Suprapubic skin (tissue), 4 donors: ENCODE measurements at regions not wholly inside any gene's neighbourhood (a gene's known extent, or its start where the extent isn't known, plus 50 kb on each side); places are given as distances from the start of the nearest gene placed in this dataset.
A peak's percentile ranks its signal among the peaks of the same experiment; 100 is the strongest.

ENCODE experiments used
- DNase-seq, 2 donors: peaks; one replicate each; pipeline ENCODE4 v3.0.0-alpha.2; 2019; ENCODE audit warnings: low spot score in 2 of 2
- H3K27ac ChIP-seq: fragments of 200-600 bp; sonication (generic); one replicate; pipeline ENCODE4 v1.5.1; 2019
- H3K27me3 ChIP-seq: fragments of 200-600 bp; sonication (generic); one replicate; pipeline ENCODE4 v1.5.1; 2019
- H3K36me3 ChIP-seq: fragments of 200-600 bp; sonication (generic); one replicate; pipeline ENCODE4 v1.5.1; 2019
- H3K4me1 ChIP-seq: fragments of 200-600 bp; sonication (generic); one replicate; pipeline ENCODE4 v1.5.1; 2019
- H3K4me3 ChIP-seq: fragments of 200-600 bp; sonication (generic); one replicate; pipeline ENCODE4 v1.5.1; 2019; ENCODE audit warnings: mild to moderate bottlenecking
- H3K9me3 ChIP-seq: fragments of 200-600 bp; sonication (generic); one replicate; pipeline ENCODE4 v1.5.1; 2019
- EP300 ChIP-seq: sonication (generic); formaldehyde crosslinking; IDR thresholded peaks from one replicate; pipeline ENCODE4 v1.6.1; 2017; ENCODE audit warnings: antibody characterized with exemption
- POLR2A ChIP-seq, 2 donors: fragments of 450-650 bp; IDR thresholded peaks; one replicate each; pipeline ENCODE4 v1.6.1; 2017; ENCODE audit warnings: antibody characterized with exemption in 2 of 2, mild to moderate bottlenecking in 2 of 2, moderate library complexity in 2 of 2
- POLR2AphosphoS5 ChIP-seq, 3 donors: sonication (generic); formaldehyde crosslinking; IDR thresholded peaks; one replicate each; pipeline ENCODE4 v1.6.1; 2017; ENCODE audit warnings: antibody characterized with exemption in 3 of 3
- WGBS: methylation state at CpG from one replicate; pipeline ENCODE4 v1.1.5; 2018; 5-methylcytosine and 5-hydroxymethylcytosine counted together
- TF ChIP-seq, protein P1 (sequence below), 2 donors: fragments of 200-600 bp in 1 of 2; fragments of 450-650 bp in 1 of 2; sonication (generic) in 1 of 2; IDR thresholded peaks; one replicate each; pipeline ENCODE4 v1.5.1; 2016 to 2019; ENCODE audit warnings: antibody characterized with exemption in 2 of 2, mild to moderate bottlenecking in 1 of 2, moderate library complexity in 1 of 2

- peaks cover 20% of the 10 kb centered on the region for H3K4me1 ChIP-seq
- H3K36me3 ChIP-seq: no peaks in the 10 kb centered on the region
- no peak for DNase-seq
- 30% methylated on average over 2 of the region's 2 CpGs for WGBS
- H3K27me3 ChIP-seq: no peaks in the 10 kb centered on the region
- TF ChIP-seq POLR2A (IDR thresholded peaks at IDR 0.05) (no peak), EP300 (no peak), POLR2AphosphoS5 (IDR thresholded peaks at IDR 0.05) (no peak)
- TF ChIP-seq, protein P1, sequence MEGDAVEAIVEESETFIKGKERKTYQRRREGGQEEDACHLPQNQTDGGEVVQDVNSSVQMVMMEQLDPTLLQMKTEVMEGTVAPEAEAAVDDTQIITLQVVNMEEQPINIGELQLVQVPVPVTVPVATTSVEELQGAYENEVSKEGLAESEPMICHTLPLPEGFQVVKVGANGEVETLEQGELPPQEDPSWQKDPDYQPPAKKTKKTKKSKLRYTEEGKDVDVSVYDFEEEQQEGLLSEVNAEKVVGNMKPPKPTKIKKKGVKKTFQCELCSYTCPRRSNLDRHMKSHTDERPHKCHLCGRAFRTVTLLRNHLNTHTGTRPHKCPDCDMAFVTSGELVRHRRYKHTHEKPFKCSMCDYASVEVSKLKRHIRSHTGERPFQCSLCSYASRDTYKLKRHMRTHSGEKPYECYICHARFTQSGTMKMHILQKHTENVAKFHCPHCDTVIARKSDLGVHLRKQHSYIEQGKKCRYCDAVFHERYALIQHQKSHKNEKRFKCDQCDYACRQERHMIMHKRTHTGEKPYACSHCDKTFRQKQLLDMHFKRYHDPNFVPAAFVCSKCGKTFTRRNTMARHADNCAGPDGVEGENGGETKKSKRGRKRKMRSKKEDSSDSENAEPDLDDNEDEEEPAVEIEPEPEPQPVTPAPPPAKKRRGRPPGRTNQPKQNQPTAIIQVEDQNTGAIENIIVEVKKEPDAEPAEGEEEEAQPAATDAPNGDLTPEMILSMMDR (IDR thresholded peaks at IDR 0.05): no peak
- no peaks in the 10 kb centered on the region for H3K9me3 ChIP-seq
- no peak overlapping the region for H3K4me3 ChIP-seq
- H3K27ac ChIP-seq: no peak overlapping the region
Observed at GRCh38 chr4:123259676-123260646, 136.6 kb upstream of the SPRY1 start.

DNA sequence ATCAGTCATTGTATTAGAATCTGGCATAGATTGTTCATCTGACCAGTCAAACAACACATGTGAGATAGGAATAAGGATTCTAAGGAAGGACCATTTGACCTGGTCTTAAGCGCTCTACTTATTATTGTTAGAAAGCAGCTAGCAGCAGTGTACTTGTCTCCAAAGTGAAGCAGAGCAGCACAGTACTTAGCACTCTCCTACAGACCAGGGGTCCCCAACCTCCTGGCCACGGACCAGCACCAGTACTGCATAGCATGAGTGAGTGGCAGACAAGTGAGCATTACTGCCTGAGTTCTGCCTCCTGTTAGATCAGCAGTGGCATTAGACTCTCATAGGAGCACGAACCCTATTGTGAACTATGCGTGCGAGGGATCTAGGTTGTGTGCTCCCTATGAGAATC, 135.9 kb upstream of the SPRY1 start:
- no peak for DNase-seq
- Histone ChIP-seq H3K4me1 (peaks cover 26% of the 10 kb centered on the region), H3K9me3 (no peaks in the 10 kb centered on the region), H3K36me3 (no peaks in the 10 kb centered on the region), H3K4me3 (no peak overlapping the region), H3K27me3 (no peaks in the 10 kb centered on the region), H3K27ac (no peak overlapping the region)
- WGBS: 89% methylated on average over 5 of the region's 5 CpGs
- TF ChIP-seq, protein P1 (IDR thresholded peaks at IDR 0.05): no peak
- TF ChIP-seq POLR2AphosphoS5 (IDR thresholded peaks at IDR 0.05): no peak
- TF ChIP-seq POLR2A (IDR thresholded peaks at IDR 0.05): no peak
- TF ChIP-seq EP300: no peak

DNA sequence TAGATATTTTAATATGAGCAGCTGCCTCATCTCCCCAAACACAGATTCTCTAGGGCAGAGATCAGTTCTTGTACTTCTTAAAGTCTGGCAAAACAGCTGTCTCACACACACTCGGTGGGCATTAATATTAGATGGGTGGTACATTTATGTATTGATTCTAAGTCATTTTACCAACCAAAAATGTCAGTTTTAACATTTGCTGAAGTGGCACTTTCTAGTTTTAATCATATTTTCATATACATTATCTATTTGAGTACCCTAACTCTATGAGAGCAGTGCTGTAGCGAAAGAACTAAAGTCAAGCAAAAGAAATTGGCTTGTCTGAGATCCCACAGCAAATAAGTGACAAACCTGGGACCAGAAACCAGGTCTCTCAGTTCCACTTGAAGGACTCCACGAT, 134.5 kb upstream of the SPRY1 start:
- no peak for TF ChIP-seq POLR2AphosphoS5 (IDR thresholded peaks at IDR 0.05)
- no peak for TF ChIP-seq EP300
- no peak for TF ChIP-seq POLR2A (IDR thresholded peaks at IDR 0.05)
- TF ChIP-seq, protein P1 (IDR thresholded peaks at IDR 0.05): no peak
- H3K27ac ChIP-seq: no peak overlapping the region
- no peak for DNase-seq
- H3K36me3 ChIP-seq: no peaks in the 10 kb centered on the region
- no peaks in the 10 kb centered on the region for H3K9me3 ChIP-seq
- H3K27me3 ChIP-seq: no peaks in the 10 kb centered on the region
- 92% methylated on average over 3 of the region's 3 CpGs for WGBS
- H3K4me1 ChIP-seq: peaks cover 32% of the 10 kb centered on the region
- H3K4me3 ChIP-seq: no peak overlapping the region

DNA sequence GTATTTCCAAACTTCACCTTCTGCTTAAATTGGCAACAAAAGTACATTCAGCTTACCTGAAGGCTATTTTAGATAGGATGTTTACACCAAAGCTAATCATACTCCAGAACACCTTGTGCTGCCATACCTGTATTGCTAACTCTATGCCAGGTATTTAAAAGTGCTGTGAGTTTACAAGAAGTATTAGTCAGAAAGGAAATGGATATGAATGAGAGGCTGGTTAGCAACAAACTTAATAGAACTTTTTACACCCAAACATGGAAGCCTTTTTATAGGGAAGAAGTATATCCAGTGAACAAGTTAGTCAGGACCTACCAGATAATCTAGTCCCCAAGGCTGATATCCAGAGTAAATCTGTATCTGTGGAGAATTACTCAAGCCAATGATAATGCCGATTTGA, 131.2 kb upstream of the SPRY1 start:
- TF ChIP-seq, protein P1 (IDR thresholded peaks at IDR 0.05): no peak
- TF ChIP-seq POLR2AphosphoS5 (IDR thresholded peaks at IDR 0.05): no peak
- TF ChIP-seq EP300: no peak
- no peak for TF ChIP-seq POLR2A (IDR thresholded peaks at IDR 0.05)
- WGBS: 47% methylated on average over 1 of the region's 1 CpG
- Histone ChIP-seq H3K4me1 (peaks cover 22% of the 10 kb centered on the region), H3K4me3 (no peak overlapping the region), H3K9me3 (no peaks in the 10 kb centered on the region), H3K27ac (peak overlapping the region; percentile 64), H3K36me3 (no peaks in the 10 kb centered on the region), H3K27me3 (no peaks in the 10 kb centered on the region)
- no peak for DNase-seq

- DNase-seq: no peak
- Histone ChIP-seq H3K27me3 (no peaks in the 10 kb centered on the region), H3K36me3 (no peaks in the 10 kb centered on the region), H3K4me3 (no peak overlapping the region), H3K27ac (peak overlapping the region; percentile 64), H3K9me3 (no peaks in the 10 kb centered on the region), H3K4me1 (peaks cover 22% of the 10 kb centered on the region)
- TF ChIP-seq POLR2A (IDR thresholded peaks at IDR 0.05): no peak
- TF ChIP-seq, protein P1 (IDR thresholded peaks at IDR 0.05): no peak
- TF ChIP-seq POLR2AphosphoS5 (IDR thresholded peaks at IDR 0.05): no peak
- no peak for TF ChIP-seq EP300
Observed at GRCh38 chr4:123266221-123266620, 130.4 kb upstream of the SPRY1 start.
